NCI-H128 (cell line): ENCODE measurements at regions not wholly inside any gene's neighbourhood (a gene's known extent, or its start where the extent isn't known, plus 50 kb on each side); places are given as distances from the start of the nearest gene placed in this dataset.

ENCODE experiments used
- DNase-seq: peaks from one replicate; lab custom pipeline; 2025; ENCODE audit not compliant: unreplicated experiment; lab: John Stamatoyannopoulos, UW

GRCh38 chr7:131741446-131741845 is 185.0 kb upstream of the PODXL start:
- DNase-seq, result no peak

- DNase-seq, result no peak
These were observed 181.5 kb upstream of the PODXL start for GRCh38 chr7:131737746-131738465.

GRCh38 chr7:131735101-131735500 is 178.7 kb upstream of the PODXL start:
- DNase-seq, result no peak

GRCh38 chr7:131733604-131734003 is 177.2 kb upstream of the PODXL start:
- DNase-seq, result no peak

- DNase-seq, result no peak
These were observed 170.8 kb upstream of the PODXL start for GRCh38 chr7:131727189-131727588.

- no peak for DNase-seq
These were observed 170.3 kb upstream of the PODXL start for GRCh38 chr7:131726686-131727085.

- no peak for DNase-seq
These were observed 169.6 kb upstream of the PODXL start for GRCh38 chr7:131726031-131726430.

GRCh38 chr7:131724776-131725345 is 168.4 kb upstream of the PODXL start:
- DNase-seq, result no peak

GRCh38 chr7:131723926-131724325 is 167.5 kb upstream of the PODXL start:
- no peak for DNase-seq

- no peak for DNase-seq
These were observed 165.9 kb upstream of the PODXL start for GRCh38 chr7:131722371-131722770.

GRCh38 chr7:131721660-131722059 is 165.2 kb upstream of the PODXL start:
- DNase-seq, result no peak

- DNase-seq, result no peak
These were observed 164.3 kb upstream of the PODXL start for GRCh38 chr7:131720703-131721102.

- no peak for DNase-seq
These were observed 160.8 kb upstream of the PODXL start for GRCh38 chr7:131717181-131717580.

GRCh38 chr7:131699323-131699722 is 142.9 kb upstream of the PODXL start:
- DNase-seq, result no peak

- peak; percentile 30 for DNase-seq
These were observed 135.9 kb upstream of the PODXL start for GRCh38 chr7:131692131-131692960.

- DNase-seq, result no peak
These were observed 135.2 kb upstream of the PODXL start for GRCh38 chr7:131691454-131692130.

- no peak for DNase-seq
These were observed 134.0 kb upstream of the PODXL start for GRCh38 chr7:131690441-131690840.

- no peak for DNase-seq
These were observed 133.3 kb upstream of the PODXL start for GRCh38 chr7:131689662-131690234.

GRCh38 chr7:131688738-131689661 is 132.6 kb upstream of the PODXL start:
- DNase-seq, result peak; percentile 17

GRCh38 chr7:131687296-131687695 is 130.9 kb upstream of the PODXL start:
- no peak for DNase-seq
